Caco-2 (cell line): ENCODE measurements at regions not wholly inside any gene's neighbourhood (a gene's known extent, or its start where the extent isn't known, plus 50 kb on each side); places are given as distances from the start of the nearest gene placed in this dataset.

Source experiments
- BruUV-seq: library from RNA; stranded (reverse); fragments of 400-500 nt; replicated peaks from 2 replicates; lab custom pipeline; 2021; lab: Mats Ljungman, UMichigan
- CTCF ChIA-PET: fragments of 300-600 bp; sonication (Branson Sonifier 250); formaldehyde crosslinking; loops from one replicate; lab custom pipeline; 2022; ENCODE audit warnings: antibody characterized with exemption; lab: Charles Lee
- POLR2A ChIA-PET: fragments of 300-600 bp; sonication (Branson Sonifier 250); formaldehyde crosslinking; loops from one replicate; lab custom pipeline; 2022; ENCODE audit warnings: antibody characterized with exemption; lab: Charles Lee
- DNase-seq, 2 experiments: peaks; one replicate each; pipeline versions ENCODE4 v3.0.0 to v3.0.0-alpha.2; 2020 to 2022
- H3K27me3 ChIP-seq: replicated peaks from 2 replicates; pipeline ENCODE4 v1.6.0; 2011; ENCODE audit warnings: low read length; ENCODE audit not compliant: control insufficient read depth, insufficient read depth
- H3K36me3 ChIP-seq: 2 replicates; pipeline ENCODE4 v1.5.1; 2011; ENCODE audit warnings: low read length; ENCODE audit not compliant: control insufficient read depth, insufficient read depth
- H3K4me1 ChIP-seq: fragments of 250-450 bp; sonication (Bioruptor Pico); 2 replicates; pipeline ENCODE4 v1.5.1; 2020; ENCODE audit warnings: mild to moderate bottlenecking
- H3K4me3 ChIP-seq: 2 replicates; pipeline ENCODE4 v1.5.1; 2011; ENCODE audit warnings: low read depth, mild to moderate bottlenecking, control low read depth, low read length
- H3K9me3 ChIP-seq: fragments of 250-450 bp; sonication (Bioruptor Pico); 2 replicates; pipeline ENCODE4 v1.5.1; 2020; ENCODE audit warnings: mild to moderate bottlenecking, moderate library complexity
- H3K27ac Mint-ChIP-seq: one replicate; pipeline ENCODE4 v1.8.0; 2022; ENCODE audit warnings: mixed read lengths; ENCODE audit not compliant: unreplicated experiment
- H3K27me3 Mint-ChIP-seq: one replicate; pipeline ENCODE4 v1.8.0; 2022; ENCODE audit warnings: mixed read lengths; ENCODE audit not compliant: insufficient read depth, unreplicated experiment
- H3K36me3 Mint-ChIP-seq: one replicate; pipeline ENCODE4 v1.8.0; 2022; ENCODE audit warnings: mild to moderate bottlenecking, mixed read lengths; ENCODE audit not compliant: insufficient read depth, unreplicated experiment
- H3K4me1 Mint-ChIP-seq: one replicate; pipeline ENCODE4 v1.8.0; 2022; ENCODE audit warnings: low read depth, mixed read lengths; ENCODE audit not compliant: unreplicated experiment
- H3K4me3 Mint-ChIP-seq: one replicate; pipeline ENCODE4 v1.8.0; 2022; ENCODE audit warnings: mild to moderate bottlenecking, moderate library complexity, mixed read lengths; ENCODE audit not compliant: unreplicated experiment
- H3K9me3 Mint-ChIP-seq: one replicate; pipeline ENCODE4 v1.8.0; 2022; ENCODE audit warnings: mixed read lengths; ENCODE audit not compliant: unreplicated experiment
- intact Hi-C: fragments of 100-400 bp; cut with micrococcal nuclease; formaldehyde crosslinking; loops from one replicate; pipeline ENCODE4 v1.10.0; 2022; ENCODE audit not compliant: unreplicated experiment
- TF ChIP-seq, protein P1 (sequence below), 2 experiments: fragments of 200-600 bp in 1 of 2; IDR thresholded peaks; 1 replicate in 1 of 2; 2 replicates in 1 of 2; pipeline versions ENCODE4 v1.5.1 to v1.8.0; 2011 to 2022; ENCODE audit warnings: antibody characterized with exemption in 1 of 2, control low read depth in 1 of 2, inconsistent platforms in 1 of 2, low read depth in 1 of 2, low read length in 1 of 2, mild to moderate bottlenecking in 1 of 2, moderate library complexity in 1 of 2; ENCODE audit not compliant: insufficient read depth in 1 of 2, severe bottlenecking in 1 of 2, unreplicated experiment in 1 of 2

GRCh38 chr2:16561676-16562075 is 104.0 kb downstream of the CYRIA start:
- Mint-ChIP-seq H3K4me1 (no peaks in the 10 kb centered on the region), H3K9me3 (no peaks in the 10 kb centered on the region), H3K4me3 (no peak overlapping the region), H3K27me3 (peaks cover 15% of the 10 kb centered on the region), H3K36me3 (no peaks in the 10 kb centered on the region), H3K27ac (no peak overlapping the region)
- intact Hi-C loops = no loop called here
- TF ChIP-seq, protein P1, sequence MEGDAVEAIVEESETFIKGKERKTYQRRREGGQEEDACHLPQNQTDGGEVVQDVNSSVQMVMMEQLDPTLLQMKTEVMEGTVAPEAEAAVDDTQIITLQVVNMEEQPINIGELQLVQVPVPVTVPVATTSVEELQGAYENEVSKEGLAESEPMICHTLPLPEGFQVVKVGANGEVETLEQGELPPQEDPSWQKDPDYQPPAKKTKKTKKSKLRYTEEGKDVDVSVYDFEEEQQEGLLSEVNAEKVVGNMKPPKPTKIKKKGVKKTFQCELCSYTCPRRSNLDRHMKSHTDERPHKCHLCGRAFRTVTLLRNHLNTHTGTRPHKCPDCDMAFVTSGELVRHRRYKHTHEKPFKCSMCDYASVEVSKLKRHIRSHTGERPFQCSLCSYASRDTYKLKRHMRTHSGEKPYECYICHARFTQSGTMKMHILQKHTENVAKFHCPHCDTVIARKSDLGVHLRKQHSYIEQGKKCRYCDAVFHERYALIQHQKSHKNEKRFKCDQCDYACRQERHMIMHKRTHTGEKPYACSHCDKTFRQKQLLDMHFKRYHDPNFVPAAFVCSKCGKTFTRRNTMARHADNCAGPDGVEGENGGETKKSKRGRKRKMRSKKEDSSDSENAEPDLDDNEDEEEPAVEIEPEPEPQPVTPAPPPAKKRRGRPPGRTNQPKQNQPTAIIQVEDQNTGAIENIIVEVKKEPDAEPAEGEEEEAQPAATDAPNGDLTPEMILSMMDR (IDR thresholded peaks at IDR 0.05; ENCODE audit: insufficient read depth in 1 of 2, low read depth in 1 of 2, low read length in 1 of 2, severe bottlenecking in 1 of 2, unreplicated experiment in 1 of 2) = no peak
- no peaks in the 10 kb centered on the region for H3K27me3 ChIP-seq
- BruUV-seq = no TSS peak
- 0 out of 2 replicates have a peak, but pooled peaks cover 3% of the 10 kb centered on the region for H3K9me3 ChIP-seq
- H3K36me3 ChIP-seq = no peaks in the 10 kb centered on the region
- no peak for DNase-seq
- peaks cover 8% of the 10 kb centered on the region for H3K4me1 ChIP-seq
- no peak overlapping the region for H3K4me3 ChIP-seq
- POLR2A ChIA-PET = no interaction called here
- CTCF ChIA-PET = no interaction called here

- no peak for DNase-seq
- no peaks in the 10 kb centered on the region for H3K9me3 Mint-ChIP-seq
- no peaks in the 10 kb centered on the region for H3K27me3 ChIP-seq
- no peaks in the 10 kb centered on the region for H3K9me3 ChIP-seq
- no peak overlapping the region for H3K4me3 ChIP-seq
- intact Hi-C loops = no loop called here
- peaks cover 19% of the 10 kb centered on the region for H3K27me3 Mint-ChIP-seq
- H3K27ac Mint-ChIP-seq = no peak overlapping the region
- POLR2A ChIA-PET = no interaction called here
- no peak overlapping the region for H3K4me3 Mint-ChIP-seq
- TF ChIP-seq, protein P1 (IDR thresholded peaks at IDR 0.05; ENCODE audit: insufficient read depth in 1 of 2, low read depth in 1 of 2, low read length in 1 of 2, severe bottlenecking in 1 of 2, unreplicated experiment in 1 of 2) = no peak
- H3K36me3 ChIP-seq = no peaks in the 10 kb centered on the region
- peaks cover 4% of the 10 kb centered on the region; the same call in 1 of the 2 replicates for H3K4me1 ChIP-seq
- CTCF ChIA-PET = no interaction called here
- no TSS peak for BruUV-seq
- H3K4me1 Mint-ChIP-seq = no peaks in the 10 kb centered on the region
- H3K36me3 Mint-ChIP-seq = no peaks in the 10 kb centered on the region
Measured at GRCh38 chr2:16561251-16561650, 104.4 kb downstream of the CYRIA start.

GRCh38 chr2:16559278-16560067 is 106.2 kb downstream of the CYRIA start:
- H3K9me3 Mint-ChIP-seq = no peaks in the 10 kb centered on the region
- no peak overlapping the region for H3K27ac Mint-ChIP-seq
- no peaks in the 10 kb centered on the region for H3K36me3 Mint-ChIP-seq
- Histone ChIP-seq H3K9me3 (no peaks in the 10 kb centered on the region), H3K4me1 (no peaks in the 10 kb centered on the region), H3K4me3 (no peak overlapping the region), H3K27me3 (no peaks in the 10 kb centered on the region), H3K36me3 (no peaks in the 10 kb centered on the region)
- DNase-seq = no peak
- no peak overlapping the region for H3K4me3 Mint-ChIP-seq
- H3K4me1 Mint-ChIP-seq = no peaks in the 10 kb centered on the region
- TF ChIP-seq, protein P1 (IDR thresholded peaks at IDR 0.05; ENCODE audit: insufficient read depth in 1 of 2, low read depth in 1 of 2, low read length in 1 of 2, severe bottlenecking in 1 of 2, unreplicated experiment in 1 of 2) = no peak
- BruUV-seq = no TSS peak
- intact Hi-C loops = no loop called here
- H3K27me3 Mint-ChIP-seq = peaks cover 19% of the 10 kb centered on the region
- POLR2A ChIA-PET = no interaction called here
- CTCF ChIA-PET = no interaction called here
